ENCODE measurements at regions not wholly inside any gene's neighbourhood (a gene's known extent, or its start where the extent isn't known, plus 50 kb on each side); places are given as distances from the start of the nearest gene placed in this dataset.

GRCh38 chr18:61618816-61619215, 274.0 kb downstream of the RNF152 start:
- no peak overlapping the region for H3K27ac ChIP-seq
- ChIA-PET CTCF (interaction anchor here (0.6 kb wide), 1 partner anchor 37 kb away, joined by 6 read pairs; no protein-coding TSS in a partner anchor), POLR2A (ENCODE audit: low non-redundant PET) (no interaction called here)
- TF ChIP-seq CTCF (conservative IDR thresholded peaks at IDR 0.05; ENCODE audit: low read depth), result no peak
- DNase-seq (ENCODE audit: low spot score), result no peak

- no peak for DNase-seq (ENCODE audit: low spot score)
- ChIA-PET CTCF (no interaction called here), POLR2A (ENCODE audit: low non-redundant PET) (no interaction called here)
- TF ChIP-seq CTCF (conservative IDR thresholded peaks at IDR 0.05; ENCODE audit: low read depth), result no peak
- H3K27ac ChIP-seq, result no peak overlapping the region
Measured at GRCh38 chr18:61616111-61616610, 276.6 kb downstream of the RNF152 start.

- H3K27ac ChIP-seq, result no peak overlapping the region
- no peak for DNase-seq (ENCODE audit: low spot score)
- ChIA-PET POLR2A (ENCODE audit: low non-redundant PET) (no interaction called here), CTCF (interaction anchor here (1.1 kb wide), 1 partner anchor 519 kb away, joined by 8 read pairs; no protein-coding TSS in a partner anchor)
- no peak for TF ChIP-seq CTCF (conservative IDR thresholded peaks at IDR 0.05; ENCODE audit: low read depth)
Measured at GRCh38 chr18:61612517-61612916, 279.3 kb downstream of the CDH20 start.

GRCh38 chr18:61609131-61609530, 275.9 kb downstream of the CDH20 start:
- ChIA-PET POLR2A (ENCODE audit: low non-redundant PET) (no interaction called here), CTCF (interaction anchor here (0.6 kb wide), 1 partner anchor 648 kb away, joined by 3 read pairs; no protein-coding TSS in a partner anchor)
- no peak overlapping the region for H3K27ac ChIP-seq
- no peak for TF ChIP-seq CTCF (conservative IDR thresholded peaks at IDR 0.05; ENCODE audit: low read depth)
- DNase-seq (ENCODE audit: low spot score), result no peak

GRCh38 chr18:61608316-61608715, 275.1 kb downstream of the CDH20 start:
- DNase-seq (ENCODE audit: low spot score), result no peak
- ChIA-PET POLR2A (ENCODE audit: low non-redundant PET) (no interaction called here), CTCF (interaction anchor here (0.6 kb wide), 1 partner anchor 647 kb away, joined by 3 read pairs; no protein-coding TSS in a partner anchor)
- TF ChIP-seq CTCF (conservative IDR thresholded peaks at IDR 0.05; ENCODE audit: low read depth), result no peak
- no peak overlapping the region for H3K27ac ChIP-seq

GRCh38 chr18:61607867-61608266, 274.6 kb downstream of the CDH20 start:
- DNase-seq (ENCODE audit: low spot score), result no peak
- H3K27ac ChIP-seq, result no peak overlapping the region
- no peak for TF ChIP-seq CTCF (conservative IDR thresholded peaks at IDR 0.05; ENCODE audit: low read depth)
- ChIA-PET POLR2A (ENCODE audit: low non-redundant PET) (no interaction called here), CTCF (interaction anchor here (0.6 kb wide), 1 partner anchor 27 kb away, joined by 5 read pairs; no protein-coding TSS in a partner anchor)

All from RWPE1 (cell line).